ENCODE measurements at regions not wholly inside any gene's neighbourhood (a gene's known extent, or its start where the extent isn't known, plus 50 kb on each side); places are given as distances from the start of the nearest gene placed in this dataset.

GRCh38 chr11:134566311-134566710, 154.3 kb upstream of the B3GAT1 start:
- TF ChIP-seq CTCF (IDR thresholded peaks at IDR 0.05) (no peak), CREM (CRISPR knock-in tag; IDR thresholded peaks at IDR 0.05) (no peak), ZNF416 (CRISPR knock-in tag; IDR thresholded peaks at IDR 0.05) (no peak), ZNF121 (CRISPR knock-in tag; IDR thresholded peaks at IDR 0.05) (no peak)

Data from WTC11 (cell line).